Panc1 (cell line): ENCODE measurements at regions not wholly inside any gene's neighbourhood (a gene's known extent, or its start where the extent isn't known, plus 50 kb on each side); places are given as distances from the start of the nearest gene placed in this dataset.

Experiments used
- ATAC-seq: fragments of 200-7000 bp; cut with Tn5 transposase; 2 replicates; pipeline ENCODE4 v1.9.1; 2020; ENCODE audit warnings: mild to moderate bottlenecking, moderate library complexity
- BruUV-seq: library from RNA; stranded (reverse); fragments of 400-500 nt; replicated peaks from 2 replicates; lab custom pipeline; 2021; lab: Mats Ljungman, UMichigan
- CTCF ChIA-PET: fragments of 300-600 bp; sonication (Branson Sonifier 250); formaldehyde crosslinking; loops from one replicate; lab custom pipeline; 2022; ENCODE audit warnings: antibody characterized with exemption; lab: Charles Lee
- POLR2A ChIA-PET: fragments of 300-600 bp; sonication (Branson Sonifier 250); formaldehyde crosslinking; loops from one replicate; lab custom pipeline; 2022; ENCODE audit warnings: antibody characterized with exemption; lab: Charles Lee
- DNase-seq: peaks from one replicate; pipeline ENCODE4 v3.0.0-alpha.2; 2010; ENCODE audit warnings: low read depth, low spot score
- H3K27ac ChIP-seq: 2 replicates; pipeline ENCODE4 v1.5.1; 2011; ENCODE audit warnings: mild to moderate bottlenecking, low read length, inconsistent platforms
- H3K27me3 ChIP-seq: fragments of 200-500 bp; sonication (Bioruptor generic); 2 replicates; pipeline ENCODE4 v1.6.0; 2014; ENCODE audit warnings: low read length, inconsistent platforms; ENCODE audit not compliant: control insufficient read depth, insufficient read depth
- H3K36me3 ChIP-seq: fragments of 200-500 bp; sonication (Bioruptor generic); 2 replicates; pipeline ENCODE4 v1.5.1; 2014; ENCODE audit warnings: inconsistent platforms, mild to moderate bottlenecking, low read length, moderate library complexity; ENCODE audit not compliant: control insufficient read depth, insufficient read depth
- H3K4me1 ChIP-seq: 2 replicates; pipeline ENCODE4 v1.5.1; 2011; ENCODE audit warnings: inconsistent platforms, mild to moderate bottlenecking, low read length, moderate library complexity; ENCODE audit not compliant: control insufficient read depth, insufficient read depth
- H3K4me3 ChIP-seq, 2 experiments: 2 replicates each; pipeline ENCODE4 v1.5.1; 2011 to 2012; ENCODE audit warnings: low read depth in 2 of 2, low read length in 2 of 2, mild to moderate bottlenecking in 2 of 2, inconsistent platforms in 1 of 2, moderate library complexity in 1 of 2
- H3K9me3 ChIP-seq: fragments of 200-500 bp; sonication (Bioruptor generic); 2 replicates; pipeline ENCODE4 v1.5.1; 2014; ENCODE audit warnings: low read depth, mild to moderate bottlenecking, inconsistent platforms, low read length, moderate library complexity; ENCODE audit not compliant: control insufficient read depth, insufficient read depth
- CTCF ChIP-seq: fragments of 450-650 bp; IDR thresholded peaks from 2 replicates; pipeline ENCODE4 v1.5.1; 2017; ENCODE audit warnings: mild to moderate bottlenecking
- POLR2AphosphoS5 ChIP-seq: IDR thresholded peaks from 2 replicates; pipeline ENCODE4 v1.6.1; 2012; ENCODE audit warnings: mild to moderate bottlenecking, low read depth, low read length, moderate library complexity
- REST ChIP-seq, 2 experiments: IDR thresholded peaks; 2 replicates each; pipeline ENCODE4 v1.6.1; 2011 to 2012; ENCODE audit warnings: low read depth in 2 of 2, control low read depth in 1 of 2, low read length in 1 of 2, mild to moderate bottlenecking in 1 of 2, moderate library complexity in 1 of 2; ENCODE audit not compliant: insufficient read depth in 1 of 2
- SIN3A ChIP-seq: IDR thresholded peaks from 2 replicates; pipeline ENCODE4 v1.6.1; 2012; ENCODE audit warnings: low read depth, mild to moderate bottlenecking, low read length, moderate library complexity, borderline replicate concordance; ENCODE audit not compliant: insufficient read depth
- TCF7L2 ChIP-seq: IDR thresholded peaks from 2 replicates; pipeline ENCODE4 v1.6.1; 2011; ENCODE audit warnings: mild to moderate bottlenecking, low read depth, low read length, inconsistent platforms
- in situ Hi-C: cut with HindIII; loops from 2 replicates; pipeline ENCODE4 v1.10.0; 2016; ENCODE audit warnings: low sequenced_read_pairs, low pct_unique_long_range_greater_than_20kb
- intact Hi-C: fragments of 100-400 bp; cut with micrococcal nuclease; formaldehyde crosslinking; loops from one replicate; pipeline ENCODE4 v1.10.0; 2022; ENCODE audit not compliant: unreplicated experiment

DNA sequence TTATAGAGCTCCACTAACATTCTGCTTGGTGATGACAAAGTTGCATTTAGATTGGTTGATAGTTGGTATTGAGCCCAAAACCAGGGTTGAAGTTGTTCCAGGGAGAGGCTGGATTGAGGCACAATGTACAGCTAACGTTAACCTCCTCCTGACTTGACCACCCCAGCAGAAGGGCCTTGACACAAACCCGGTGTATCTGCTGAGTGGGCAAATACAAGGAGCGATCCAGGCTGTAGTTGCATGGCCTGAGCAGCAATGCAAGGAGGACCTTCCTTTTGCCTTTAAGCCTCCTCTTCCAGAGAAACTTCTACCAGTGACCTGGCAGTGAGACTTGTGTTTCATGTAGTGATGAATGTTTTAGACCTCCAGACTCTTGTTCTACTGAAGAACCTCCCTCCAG, 66.2 kb upstream of the GAS1 start:
- no peak for TF ChIP-seq REST (IDR thresholded peaks at IDR 0.05; ENCODE audit: insufficient read depth in 1 of 2, low read depth in 2 of 2, low read length in 1 of 2)
- no peak for TF ChIP-seq SIN3A
- no peak for TF ChIP-seq CTCF
- TF ChIP-seq TCF7L2 = no peak
- ChIA-PET CTCF (no interaction called here), POLR2A (no interaction called here)
- H3K36me3 ChIP-seq = no peaks in the 10 kb centered on the region
- DNase-seq = no peak
- in situ Hi-C loops = no loop called here
- no peaks in the 10 kb centered on the region for H3K9me3 ChIP-seq
- no peaks in the 10 kb centered on the region for H3K27me3 ChIP-seq
- H3K27ac ChIP-seq = no peak overlapping the region
- ATAC-seq = no peak
- intact Hi-C loops = no loop called here
- H3K4me3 ChIP-seq = no peak overlapping the region
- H3K4me1 ChIP-seq = no peaks in the 10 kb centered on the region
- no TSS peak for BruUV-seq

- POLR2A ChIA-PET = no interaction called here
- intact Hi-C loops = no loop called here
- Histone ChIP-seq H3K4me3 (no peak overlapping the region), H3K9me3 (no peaks in the 10 kb centered on the region), H3K36me3 (no peaks in the 10 kb centered on the region), H3K4me1 (no peaks in the 10 kb centered on the region), H3K27me3 (no peaks in the 10 kb centered on the region), H3K27ac (no peak overlapping the region)
- no peak for DNase-seq
- no TSS peak for BruUV-seq
- no peak for TF ChIP-seq CTCF
- CTCF ChIA-PET = no interaction called here
- in situ Hi-C loops = no loop called here
- ATAC-seq = no peak
Measured at GRCh38 chr9:87014436-87014835, 67.1 kb upstream of the GAS1 start.

DNA sequence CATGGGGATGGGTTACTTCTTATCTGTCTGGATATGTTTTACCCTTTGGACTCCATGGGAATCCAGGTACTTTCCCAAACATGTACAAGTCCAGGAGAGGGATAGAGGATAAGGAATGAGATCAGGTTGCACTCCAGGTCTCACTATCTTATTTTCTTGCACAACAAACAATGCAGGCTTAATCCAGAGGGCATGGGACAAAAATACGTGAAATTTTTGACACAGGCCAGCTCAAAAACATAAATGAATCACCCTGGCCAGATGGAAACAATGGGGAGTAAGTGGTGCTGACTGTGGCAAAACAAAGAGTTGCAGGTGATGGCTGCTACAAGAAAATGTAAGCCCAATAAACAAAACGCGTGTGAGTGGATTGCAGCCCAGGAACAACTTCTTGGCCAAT, 69.4 kb upstream of the GAS1 start:
- ChIA-PET POLR2A (no interaction called here), CTCF (no interaction called here)
- intact Hi-C loops (no loop called here), in situ Hi-C loops (no loop called here)
- H3K27me3 ChIP-seq = no peaks in the 10 kb centered on the region
- H3K4me1 ChIP-seq = no peaks in the 10 kb centered on the region
- H3K36me3 ChIP-seq = no peaks in the 10 kb centered on the region
- TF ChIP-seq CTCF = no peak
- no peak for TF ChIP-seq SIN3A
- TF ChIP-seq POLR2AphosphoS5 = no peak
- TF ChIP-seq TCF7L2 = no peak
- no peak for TF ChIP-seq REST (IDR thresholded peaks at IDR 0.05; ENCODE audit: insufficient read depth in 1 of 2, low read depth in 2 of 2, low read length in 1 of 2)
- no peak overlapping the region for H3K4me3 ChIP-seq
- DNase-seq (no peak), ATAC-seq (no peak)
- H3K9me3 ChIP-seq = no peaks in the 10 kb centered on the region
- H3K27ac ChIP-seq = no peak overlapping the region
- BruUV-seq = no TSS peak
